ENCODE measurements at regions not wholly inside any gene's neighbourhood (a gene's known extent, or its start where the extent isn't known, plus 50 kb on each side); places are given as distances from the start of the nearest gene placed in this dataset.
"Not testable (repeated sequence)": the region's sequence is repeated elsewhere in the genome, so short reads cannot be mapped to it uniquely, and the experiment has no call there.

GRCh38 chr1:14160781-14161180 is 437.7 kb upstream of the KAZN start:
- no peak overlapping the region for H3K4me3 ChIP-seq (ENCODE audit: low read length)

GRCh38 chr1:14163246-14163645 is 435.2 kb upstream of the KAZN start:
- no peak for DNase-seq (ENCODE audit: low read depth)
- no peak overlapping the region for H3K4me3 ChIP-seq (ENCODE audit: low read length)
- TF ChIP-seq CTCF (IDR thresholded peaks at IDR 0.05; ENCODE audit: insufficient read depth, low read depth, low read length, missing control alignments) = no peak

More at GRCh38 chr1:14160781-14161180, 437.7 kb upstream of the KAZN start:
- DNase-seq (ENCODE audit: low read depth) = no peak
- no peak for TF ChIP-seq CTCF (IDR thresholded peaks at IDR 0.05; ENCODE audit: insufficient read depth, low read depth, low read length, missing control alignments)

GRCh38 chr1:14165371-14165801 is 433.1 kb upstream of the KAZN start:
- no peak for TF ChIP-seq CTCF (IDR thresholded peaks at IDR 0.05; ENCODE audit: insufficient read depth, low read depth, low read length, missing control alignments)
- no peak overlapping the region for H3K4me3 ChIP-seq (ENCODE audit: low read length)
- DNase-seq (ENCODE audit: low read depth) = no peak

GRCh38 chr1:14167884-14168283 is 430.6 kb upstream of the KAZN start:
- TF ChIP-seq CTCF (IDR thresholded peaks at IDR 0.05; ENCODE audit: insufficient read depth, low read depth, low read length, missing control alignments) = no peak
- H3K4me3 ChIP-seq (ENCODE audit: low read length) = no peak overlapping the region
- no peak for DNase-seq (ENCODE audit: low read depth)

GRCh38 chr1:14168326-14169063 is 430.0 kb upstream of the KAZN start:
- H3K4me3 ChIP-seq (ENCODE audit: low read length) = no peak overlapping the region
- no peak for DNase-seq (ENCODE audit: low read depth)
- TF ChIP-seq CTCF (IDR thresholded peaks at IDR 0.05; ENCODE audit: insufficient read depth, low read depth, low read length, missing control alignments) = no peak

GRCh38 chr1:14173598-14173997 is 424.9 kb upstream of the KAZN start:
- no peak for DNase-seq (ENCODE audit: low read depth)
- no peak for TF ChIP-seq CTCF (IDR thresholded peaks at IDR 0.05; ENCODE audit: insufficient read depth, low read depth, low read length, missing control alignments)
- no peak overlapping the region for H3K4me3 ChIP-seq (ENCODE audit: low read length)

- H3K4me3 ChIP-seq (ENCODE audit: low read length) = not testable (repeated sequence)
These were observed 420.6 kb upstream of the KAZN start for GRCh38 chr1:14177866-14178265.

More at GRCh38 chr1:14177866-14178265, 420.6 kb upstream of the KAZN start:
- not testable (repeated sequence) for DNase-seq (ENCODE audit: low read depth)

Data from epithelial cell of esophagus (primary cell).